HG03565 (cell line): ENCODE measurements at regions not wholly inside any gene's neighbourhood (a gene's known extent, or its start where the extent isn't known, plus 50 kb on each side); places are given as distances from the start of the nearest gene placed in this dataset.

ENCODE experiments used
- ATAC-seq: cut with Tn5 transposase; IDR thresholded peaks from one replicate; pipeline ENCODE4 v1.9.1; 2021; ENCODE audit warnings: mild to moderate bottlenecking, moderate library complexity; ENCODE audit not compliant: unreplicated experiment

DNA sequence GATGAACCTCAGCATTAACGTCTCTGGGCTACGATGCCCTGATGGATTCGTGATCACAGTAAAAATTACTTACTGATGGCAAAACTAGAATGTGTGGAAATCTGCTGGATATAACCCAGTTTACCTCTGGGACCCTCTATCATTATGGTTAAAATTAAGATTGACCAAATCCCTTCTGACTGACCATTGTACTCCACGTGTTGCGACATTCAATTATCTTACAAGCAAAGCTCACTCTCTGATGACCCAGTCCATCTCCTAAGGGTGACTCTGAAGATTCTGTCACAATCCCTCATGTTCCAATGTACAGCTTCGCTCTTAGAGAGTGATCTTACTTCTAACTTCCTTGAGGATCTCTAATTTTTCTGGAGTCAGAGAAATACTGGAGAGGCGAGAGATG, 288.5 kb upstream of the RUNX1 start:
- ATAC-seq, result no peak

DNA sequence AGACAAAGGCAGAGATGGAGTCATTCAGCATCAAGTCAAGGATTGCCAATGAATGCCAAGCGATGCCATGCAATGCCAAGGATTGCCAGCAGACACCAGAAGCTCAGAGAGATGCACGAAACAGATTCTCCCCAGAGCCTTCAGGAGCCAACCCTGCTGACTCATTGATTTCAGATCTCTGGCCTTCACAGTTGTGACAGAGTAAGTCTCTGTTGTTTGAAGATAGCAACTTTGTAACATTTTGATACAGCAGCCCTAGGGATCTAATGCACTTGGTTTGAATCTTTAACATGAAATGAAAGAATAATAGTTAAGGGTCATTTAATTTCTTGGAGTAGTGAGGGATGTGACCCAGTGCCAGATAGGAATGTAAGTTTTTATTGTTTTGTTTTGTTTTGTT, 287.4 kb upstream of the RUNX1 start:
- no peak for ATAC-seq

DNA sequence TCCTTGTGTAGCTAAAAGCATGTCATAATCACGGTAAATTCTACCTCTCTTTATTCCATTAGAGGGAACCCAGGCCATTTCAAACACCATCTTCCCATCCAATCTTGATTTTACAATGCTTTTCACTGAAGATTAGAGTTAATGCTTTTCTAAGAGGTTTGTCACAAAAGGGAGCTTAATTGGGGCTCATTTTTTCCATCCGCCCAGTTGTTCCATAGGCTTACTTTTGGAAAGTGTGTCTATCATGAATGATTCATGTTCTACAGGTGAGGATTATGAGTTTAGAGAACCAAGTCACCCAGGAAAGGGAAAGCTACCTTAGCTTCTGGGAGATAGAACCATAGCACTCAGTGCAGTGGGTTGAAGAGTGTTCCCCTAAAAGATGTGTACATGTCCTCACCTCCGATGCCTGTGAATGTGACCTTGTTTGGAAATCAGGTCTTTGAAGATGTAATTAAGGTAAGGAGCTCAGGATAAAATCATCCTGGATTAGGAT, 286.9 kb upstream of the RUNX1 start:
- ATAC-seq, result no peak

DNA sequence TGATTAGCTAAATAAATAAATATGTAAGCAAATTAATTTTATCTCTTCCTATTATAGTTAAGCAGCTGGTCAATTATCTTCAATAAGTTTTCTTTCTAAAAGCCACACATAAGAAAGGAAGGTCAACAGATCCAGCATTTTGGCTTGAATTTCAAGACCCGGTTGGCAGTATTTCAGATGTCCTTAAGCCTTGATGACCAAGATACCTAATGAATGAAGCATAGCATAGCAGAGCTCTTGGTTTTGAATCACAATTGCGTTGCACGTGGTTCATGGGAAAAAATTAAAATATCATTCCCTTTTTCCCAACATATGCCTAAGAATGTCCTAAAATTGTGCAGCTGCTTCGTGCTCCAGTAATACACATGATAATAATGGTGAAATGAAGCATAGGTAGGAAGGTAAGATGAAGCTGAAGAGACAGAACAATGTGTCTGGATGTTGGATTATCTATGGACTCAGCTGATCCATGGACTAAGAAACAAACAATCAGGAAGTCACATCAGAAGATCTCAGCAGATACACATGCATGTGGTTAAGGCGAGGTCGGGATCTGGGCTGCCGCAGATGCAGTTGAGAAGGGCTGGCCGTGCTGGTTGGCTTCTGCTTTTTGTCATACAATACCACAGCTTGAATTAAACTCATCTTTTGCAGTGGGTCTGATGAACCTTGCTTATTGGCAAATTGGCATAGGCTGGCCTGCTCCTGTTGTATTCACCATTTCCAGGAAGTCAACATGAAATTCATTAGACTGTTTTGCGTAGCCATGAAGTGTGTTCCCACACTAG, 284.9 kb upstream of the RUNX1 start:
- ATAC-seq, result no peak

DNA sequence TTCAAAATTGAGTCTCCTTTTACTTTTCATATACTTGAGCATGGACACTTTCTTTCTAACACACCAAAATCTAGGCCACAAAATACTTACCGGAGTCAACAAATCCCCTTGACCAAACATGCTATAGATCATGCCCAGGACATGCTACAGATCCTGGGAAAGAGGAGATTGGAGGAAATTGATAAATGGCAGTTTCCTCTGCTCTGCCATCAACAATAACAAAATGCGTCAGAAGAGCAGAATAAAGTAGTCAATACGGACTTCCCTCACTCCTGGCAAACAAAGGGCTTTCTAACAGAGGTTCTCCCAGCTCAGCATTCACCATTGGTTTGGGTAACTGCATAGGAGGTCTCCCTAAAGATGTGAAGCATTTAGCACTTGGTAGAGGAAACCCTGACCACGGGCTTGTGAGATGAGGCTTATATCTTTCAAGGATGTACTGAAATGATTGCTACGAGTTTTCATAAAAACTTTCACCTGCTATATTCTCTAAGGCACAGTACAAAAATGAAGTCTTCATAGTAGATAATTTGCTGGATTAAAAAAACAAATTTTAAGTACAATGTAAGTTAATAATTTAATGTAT, 283.8 kb upstream of the RUNX1 start:
- no peak for ATAC-seq

DNA sequence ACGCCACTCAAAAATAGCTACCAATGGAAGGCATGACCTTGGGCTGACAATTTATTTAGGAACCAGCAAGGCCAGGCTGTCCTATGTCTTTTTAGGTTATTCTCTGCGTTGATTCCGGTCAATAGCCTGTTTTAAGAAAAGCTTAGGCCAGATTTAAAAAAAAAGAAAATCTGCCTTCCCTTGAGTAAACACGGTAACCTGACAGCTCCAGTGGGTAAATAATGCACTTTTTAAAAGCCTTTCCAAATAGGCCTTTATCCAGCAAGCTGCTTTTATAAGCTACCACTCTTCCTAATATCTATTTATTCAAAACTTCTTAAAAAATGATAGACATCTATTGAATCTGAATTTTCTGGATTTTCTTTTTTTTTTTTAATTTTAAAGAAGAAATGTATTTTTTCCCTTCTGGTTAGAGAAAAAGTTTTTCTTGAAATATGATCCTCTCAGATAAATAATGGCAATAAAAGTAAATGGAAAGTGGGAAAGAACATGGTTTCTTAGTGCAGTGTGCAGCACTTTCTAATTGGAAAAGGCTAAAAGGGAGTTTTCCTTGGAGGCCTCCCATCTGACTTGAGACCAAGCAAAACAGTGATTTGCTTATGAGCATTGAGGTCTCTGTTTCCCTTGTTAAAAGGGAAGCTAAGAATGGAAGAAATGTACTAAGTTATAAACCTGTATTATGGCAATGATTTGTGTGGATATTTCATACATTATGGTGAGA, 281.0 kb upstream of the RUNX1 start:
- ATAC-seq, result no peak

DNA sequence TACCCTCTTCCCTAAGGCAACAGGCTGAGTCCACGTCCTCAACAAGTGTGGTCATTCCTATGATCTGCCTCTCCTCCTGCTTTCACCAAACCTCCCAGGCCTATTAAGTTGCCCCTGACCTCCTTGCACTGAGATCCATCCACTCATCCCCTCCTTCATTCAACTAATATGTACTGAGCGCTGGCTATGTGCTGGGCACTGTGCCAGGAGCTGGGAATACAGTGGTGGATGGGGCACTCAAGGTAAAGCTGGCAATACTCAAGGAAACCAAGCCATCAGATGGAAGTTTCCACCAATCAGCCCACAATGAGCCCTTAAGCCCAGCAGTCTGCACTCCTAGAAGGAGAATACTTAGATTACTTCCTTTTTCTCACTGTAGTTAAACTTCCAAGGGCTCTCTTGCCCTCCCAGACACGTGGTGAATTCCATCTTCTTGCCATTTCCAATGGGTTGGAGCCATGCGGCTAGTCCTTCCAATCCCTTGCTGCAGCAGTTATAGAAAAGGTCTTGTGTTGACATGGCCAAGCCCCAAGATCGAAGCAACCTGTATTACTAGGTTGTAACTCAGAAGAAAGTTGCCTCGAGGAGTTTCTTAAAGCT, 279.9 kb upstream of the RUNX1 start:
- no peak for ATAC-seq

DNA sequence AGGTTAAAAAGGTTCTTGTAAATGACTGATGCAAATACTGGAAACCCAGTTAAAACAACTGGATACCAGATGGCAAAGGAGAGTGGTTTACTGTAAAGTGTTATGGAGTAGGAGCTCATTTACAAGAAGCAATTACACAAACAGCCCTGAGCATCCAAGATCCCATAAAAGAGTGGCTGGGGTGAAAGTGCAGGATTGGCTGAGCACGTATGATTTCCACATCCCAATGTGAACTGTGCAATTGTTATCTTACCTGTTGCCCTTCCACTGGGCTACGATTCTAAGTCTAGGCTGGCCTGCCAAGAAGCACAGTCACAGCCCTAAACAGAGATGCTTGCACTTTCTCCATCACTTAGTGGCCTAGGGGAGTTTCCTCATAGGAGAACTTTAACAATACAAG, 277.6 kb upstream of the RUNX1 start:
- no peak for ATAC-seq

DNA sequence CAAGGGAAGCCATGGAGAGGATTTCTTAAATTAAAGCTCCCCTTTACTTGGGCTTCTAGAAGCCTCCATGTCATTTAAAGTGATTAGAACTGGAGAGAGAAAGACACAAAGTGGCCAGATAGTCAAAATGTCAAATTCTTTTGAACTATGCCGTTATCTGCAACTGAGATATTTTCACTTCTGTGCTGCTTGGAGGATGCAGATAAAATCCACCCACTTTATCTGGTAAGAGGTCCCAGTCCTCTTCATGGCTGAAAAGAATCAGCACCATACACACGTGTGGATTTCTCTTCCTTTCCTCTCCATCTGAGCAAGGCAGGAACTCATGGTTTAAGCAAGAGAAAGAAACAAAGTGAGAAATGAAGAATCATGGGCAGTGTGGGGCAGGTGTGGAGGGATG, 276.9 kb upstream of the RUNX1 start:
- no peak for ATAC-seq

DNA sequence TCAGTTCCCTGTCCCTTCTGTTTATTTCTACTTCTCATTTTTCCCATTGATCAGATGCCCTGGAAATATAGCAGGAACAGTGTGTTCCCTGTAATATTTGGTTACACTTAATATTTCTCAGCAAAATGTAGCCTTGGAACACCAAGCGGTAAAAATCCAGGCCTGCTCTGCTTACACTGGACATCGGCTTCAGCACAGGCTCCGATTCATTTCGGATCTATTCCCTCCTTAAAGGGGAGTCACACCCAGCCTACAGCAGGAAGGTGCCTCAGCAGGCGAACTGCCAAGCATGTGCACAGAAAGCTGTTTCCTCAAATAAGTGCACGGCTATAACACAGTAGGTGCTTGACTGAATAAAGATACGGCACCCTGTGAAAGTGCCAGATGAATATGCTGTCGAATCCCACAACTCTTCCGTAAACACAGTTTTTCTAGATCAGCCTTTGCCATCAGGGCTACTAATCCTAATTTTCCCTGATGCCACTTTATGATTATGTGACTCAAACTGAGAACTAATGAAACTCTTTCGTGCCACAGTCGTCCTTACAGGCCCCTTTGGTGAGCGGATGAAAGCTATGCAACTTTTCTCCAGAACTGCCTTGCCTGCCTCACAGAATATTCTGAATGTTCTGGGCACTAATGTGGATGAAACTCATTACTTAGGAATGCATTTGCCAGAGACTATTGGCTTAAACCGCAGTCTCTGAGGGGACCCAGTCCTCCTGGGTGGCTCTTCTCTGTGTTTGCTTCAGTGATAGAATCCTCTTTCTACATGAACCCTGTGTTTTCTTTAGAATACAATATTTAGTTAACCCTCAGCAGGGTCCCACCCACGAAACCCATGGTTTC, 275.5 kb upstream of the RUNX1 start:
- ATAC-seq, result no peak

DNA sequence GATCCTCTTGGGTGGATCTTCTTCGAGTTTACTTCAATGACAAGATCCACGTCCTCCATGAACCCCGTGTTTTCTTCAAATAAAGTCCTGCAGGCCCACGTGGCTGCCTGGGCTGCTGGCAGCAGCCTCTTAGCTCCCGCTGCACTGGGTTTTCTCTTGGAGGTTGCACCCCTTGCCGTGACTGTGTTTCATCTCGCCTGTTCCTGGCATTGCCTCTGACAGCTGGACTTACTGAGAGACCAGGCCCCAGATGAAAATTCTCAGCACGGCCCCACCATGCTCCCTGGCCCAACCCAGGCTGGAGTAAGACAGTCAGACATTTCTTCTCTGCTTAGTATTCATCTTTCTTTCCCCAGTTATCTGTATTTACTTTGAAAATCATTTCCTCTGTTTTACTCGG, 274.8 kb upstream of the RUNX1 start:
- no peak for ATAC-seq

DNA sequence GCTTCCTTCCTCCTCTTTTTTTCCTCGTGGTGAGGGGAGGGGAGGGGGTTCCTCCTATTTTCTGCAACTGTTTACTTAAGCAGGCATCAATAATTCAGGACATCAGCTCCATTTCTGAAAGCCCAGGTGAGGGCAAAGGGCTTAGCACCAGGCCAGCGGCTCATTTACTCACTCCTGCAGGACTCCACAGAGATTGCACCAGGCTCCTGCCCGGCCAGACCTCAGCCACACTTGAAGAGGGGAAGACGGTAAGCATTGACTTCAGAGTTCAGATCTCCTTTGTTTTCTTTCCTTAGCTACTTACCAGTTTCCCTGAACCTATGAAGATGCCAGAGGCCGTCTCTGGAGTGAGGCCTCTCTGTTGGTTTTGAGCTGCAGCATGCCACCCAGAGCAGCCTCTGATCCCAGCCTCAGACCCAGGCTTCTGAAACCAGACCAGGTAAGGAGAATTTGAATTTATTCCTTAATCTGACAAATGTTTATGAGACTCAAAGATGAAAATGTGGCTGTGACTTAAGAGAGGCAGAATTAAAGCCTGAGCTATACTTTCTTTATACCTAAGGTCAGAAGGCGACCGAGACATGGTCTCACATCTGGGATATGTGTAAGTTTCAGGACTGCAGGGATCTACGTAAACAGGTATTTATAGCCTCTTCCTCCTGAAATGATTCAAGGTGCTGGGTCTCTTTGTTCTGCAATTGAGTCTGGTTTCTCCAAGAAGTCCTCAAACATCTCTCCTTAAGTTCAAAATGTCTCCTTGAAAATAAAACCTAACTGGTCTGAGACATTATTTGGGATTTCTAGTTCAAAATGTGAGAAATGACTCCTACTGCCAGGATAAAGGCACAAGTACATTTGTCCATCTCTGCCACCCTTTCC, 272.5 kb upstream of the RUNX1 start:
- no peak for ATAC-seq

DNA sequence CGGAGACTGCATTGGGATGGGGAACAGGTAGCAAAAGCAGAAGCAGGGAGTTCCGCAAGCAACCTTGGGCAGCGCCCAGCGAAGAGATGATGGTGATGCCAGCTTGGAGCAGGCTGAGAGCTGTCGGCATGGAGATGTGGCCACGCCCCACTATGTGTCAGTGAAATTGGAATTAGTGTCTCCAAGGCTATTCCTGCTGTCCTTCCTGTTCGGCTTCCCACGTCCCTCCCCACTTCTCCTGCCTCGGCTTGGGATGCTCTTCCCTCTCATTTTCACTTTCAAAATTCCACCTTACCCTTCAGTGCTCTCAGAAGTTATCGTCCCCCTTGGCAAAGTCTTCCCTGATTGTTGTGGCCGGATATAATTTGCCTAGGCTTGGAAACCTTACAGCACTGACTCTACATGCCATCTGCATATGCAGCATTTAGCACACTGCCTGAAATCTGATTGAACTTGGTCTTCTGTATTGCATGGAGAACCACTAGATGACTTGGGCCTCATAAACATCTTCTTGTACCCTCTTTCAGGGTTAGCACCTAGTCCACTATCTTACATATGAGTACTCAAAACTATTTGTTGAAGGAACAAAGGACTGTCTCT, 270.7 kb upstream of the RUNX1 start:
- no peak for ATAC-seq

DNA sequence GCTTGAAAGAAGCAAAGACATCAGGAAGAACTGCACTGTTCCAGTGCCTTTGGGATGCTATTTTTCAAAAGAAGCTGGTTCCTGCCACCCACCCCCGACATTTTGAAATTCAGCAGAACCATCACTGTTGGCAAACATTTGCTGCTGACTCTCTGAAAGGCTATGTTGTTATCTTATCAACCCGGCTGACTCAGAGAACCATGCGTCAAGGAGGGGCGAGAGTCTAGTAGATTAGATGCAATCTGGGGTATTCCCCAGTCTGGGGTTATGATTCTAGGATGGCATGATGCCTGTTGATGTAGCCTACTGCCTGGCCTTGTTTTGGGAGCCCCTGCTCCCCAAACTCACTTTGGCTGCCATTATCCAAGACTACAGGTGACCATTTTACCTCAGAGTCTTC, 267.8 kb upstream of the RUNX1 start:
- ATAC-seq, result no peak

DNA sequence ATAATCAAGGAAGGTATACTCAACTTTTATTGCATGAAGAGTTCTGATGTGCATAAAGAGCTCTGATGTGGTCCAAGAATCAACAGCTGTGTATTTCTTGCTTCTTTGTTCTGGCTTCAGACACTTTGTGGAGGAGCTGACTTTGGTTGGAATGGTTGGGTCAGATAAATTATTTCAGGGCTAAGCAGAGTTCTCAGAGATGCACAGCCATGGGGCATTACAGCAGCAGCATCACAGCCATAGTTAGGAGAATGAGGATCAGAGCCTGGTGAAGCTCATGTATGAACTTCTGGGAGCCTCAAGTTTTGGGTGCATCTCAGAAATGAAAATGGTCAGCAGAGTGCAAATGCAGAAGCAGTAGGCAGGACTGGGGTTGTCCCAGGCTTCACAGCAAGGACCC, 267.4 kb upstream of the RUNX1 start:
- no peak for ATAC-seq

DNA sequence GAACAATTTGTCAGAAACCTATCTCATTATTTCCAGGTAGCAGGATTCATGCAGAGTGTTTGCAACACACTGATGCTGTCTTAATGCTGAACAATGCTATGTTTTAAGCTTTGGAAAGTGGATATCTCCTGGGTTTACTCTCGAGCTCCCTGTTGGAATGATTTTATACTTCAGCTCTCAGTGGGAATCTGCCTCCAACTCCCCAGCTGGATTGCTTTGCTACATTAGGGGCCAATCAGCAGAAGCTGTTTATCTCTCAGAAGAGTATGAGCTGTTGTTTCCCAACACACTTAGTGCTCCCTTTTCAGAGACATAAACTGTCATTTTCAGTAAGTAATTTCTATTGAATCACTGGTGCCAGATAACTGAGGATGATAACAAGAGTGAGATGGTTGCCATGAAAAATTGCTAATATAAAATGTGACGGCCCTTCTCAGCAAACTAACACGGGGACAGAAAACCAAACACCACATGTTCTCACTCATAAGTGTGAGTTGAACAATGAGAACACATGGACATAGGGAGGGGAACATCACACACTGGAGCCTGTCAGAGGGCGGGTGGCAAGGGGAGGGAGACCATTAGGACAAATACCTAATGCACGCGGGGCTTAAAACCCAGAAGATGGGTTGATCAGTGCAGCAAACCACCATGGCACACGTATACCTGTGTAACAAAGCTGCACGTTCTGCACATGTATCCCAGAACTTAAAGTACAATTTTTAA, 265.9 kb upstream of the RUNX1 start:
- no peak for ATAC-seq

DNA sequence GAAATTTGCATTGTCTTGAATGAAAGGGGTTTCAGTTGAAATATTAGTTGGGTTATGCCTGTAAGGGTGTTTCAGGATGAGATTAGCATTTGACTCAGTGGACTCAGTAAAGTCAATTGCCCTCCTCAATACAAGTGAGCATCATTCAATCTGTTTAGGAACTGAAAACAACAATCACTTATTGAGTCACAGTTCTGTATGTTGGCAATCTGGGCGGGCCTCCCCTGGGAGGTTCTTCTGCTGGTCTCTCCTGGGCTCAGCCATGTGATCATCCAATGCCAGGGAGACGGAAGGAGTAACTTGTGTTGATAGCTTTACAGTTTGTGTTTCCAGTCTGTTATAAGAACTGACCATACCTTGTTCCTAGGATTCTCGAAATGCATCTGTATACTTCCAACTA, 262.9 kb upstream of the RUNX1 start:
- no peak for ATAC-seq

DNA sequence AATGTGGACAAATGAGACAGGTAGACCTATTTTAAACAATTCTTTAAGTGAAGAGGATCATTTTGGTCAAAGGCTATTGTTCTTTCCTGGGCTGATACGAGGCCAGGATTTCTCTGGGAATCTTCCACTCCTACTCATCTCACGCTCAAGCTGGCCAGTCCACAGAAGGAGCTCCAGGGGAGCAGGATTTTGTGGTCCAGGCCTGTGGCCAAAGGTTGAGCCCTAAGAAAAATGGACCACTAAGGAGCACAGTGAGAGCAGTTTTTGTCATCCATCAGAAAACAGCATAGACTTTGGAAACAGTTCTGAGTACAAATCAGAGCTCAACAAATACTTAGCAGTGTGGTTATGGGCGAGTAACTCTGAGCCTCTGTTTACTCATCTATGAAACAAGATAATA, 260.2 kb upstream of the RUNX1 start:
- no peak for ATAC-seq

DNA sequence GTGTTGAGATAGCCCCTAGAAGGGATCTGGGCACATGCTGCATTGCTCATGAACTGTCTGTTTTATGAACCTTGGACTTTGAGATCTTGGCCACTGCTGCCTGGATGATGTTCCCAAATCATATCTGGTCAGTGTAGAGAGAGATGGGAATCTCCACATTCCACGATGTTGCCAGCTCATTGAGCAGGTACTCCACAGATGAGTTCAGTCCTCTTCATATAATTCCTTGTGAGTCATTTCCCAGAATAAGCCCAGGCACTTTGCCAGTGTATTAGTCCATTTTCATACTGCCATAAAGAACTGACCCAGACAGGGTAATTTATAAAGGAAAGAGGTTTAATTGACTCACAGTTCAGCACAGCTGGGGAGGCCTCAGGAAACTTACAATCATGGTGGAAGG, 254.0 kb upstream of the RUNX1 start:
- ATAC-seq, result no peak
